Neural progenitor cell (in vitro differentiated cells): ENCODE measurements at regions not wholly inside any gene's neighbourhood (a gene's known extent, or its start where the extent isn't known, plus 50 kb on each side); places are given as distances from the start of the nearest gene placed in this dataset.

Experiments
- DNase-seq: peaks from one replicate; pipeline ENCODE4 v3.0.0-alpha.2; 2016; ENCODE audit warnings: low spot score
- H2AFZ ChIP-seq: fragments of 200-600 bp; sonication (generic); replicated peaks from 2 replicates; pipeline ENCODE4 v1.6.1; 2016; ENCODE audit warnings: antibody characterized with exemption
- H3F3A ChIP-seq: fragments of 200-600 bp; sonication (generic); 2 replicates; pipeline ENCODE4 v1.6.1; 2016; ENCODE audit warnings: antibody characterized with exemption, low read depth
- H3K27ac ChIP-seq: fragments of 200-600 bp; sonication (generic); 2 replicates; pipeline ENCODE4 v1.5.1; 2016; ENCODE audit warnings: mild to moderate bottlenecking
- H3K27me3 ChIP-seq: fragments of 200-600 bp; sonication (generic); 2 replicates; pipeline ENCODE4 v1.6.1; 2016; ENCODE audit warnings: mild to moderate bottlenecking, moderate library complexity
- H3K36me3 ChIP-seq: fragments of 200-600 bp; sonication (generic); 2 replicates; pipeline ENCODE4 v1.5.1; 2016
- H3K4me1 ChIP-seq: fragments of 200-600 bp; sonication (generic); 2 replicates; pipeline ENCODE4 v1.6.1; 2016; ENCODE audit warnings: mixed run types
- H3K4me2 ChIP-seq: fragments of 200-600 bp; sonication (generic); 2 replicates; pipeline ENCODE4 v1.6.1; 2016
- H3K4me3 ChIP-seq: fragments of 200-600 bp; sonication (generic); 2 replicates; pipeline ENCODE4 v1.5.1; 2016
- H3K79me2 ChIP-seq: fragments of 200-600 bp; sonication (generic); 2 replicates; pipeline ENCODE4 v1.6.1; 2016; ENCODE audit warnings: low read depth
- H3K9ac ChIP-seq: fragments of 200-600 bp; sonication (generic); 2 replicates; pipeline ENCODE4 v1.6.1; 2016
- H3K9me3 ChIP-seq: fragments of 200-600 bp; sonication (generic); 2 replicates; pipeline ENCODE4 v1.5.1; 2016; ENCODE audit warnings: low read depth
- H4K20me1 ChIP-seq: fragments of 200-600 bp; sonication (generic); 2 replicates; pipeline ENCODE4 v1.6.1; 2016; ENCODE audit warnings: low read depth
- H3K27ac Mint-ChIP-seq: 3 replicates; pipeline ENCODE4 v1.8.0; 2021; ENCODE audit warnings: mixed read lengths
- H3K27me3 Mint-ChIP-seq: 2 replicates; pipeline ENCODE4 v1.8.0; 2022; ENCODE audit warnings: low read depth, mild to moderate bottlenecking, inconsistent platforms, moderate library complexity, mixed read lengths; ENCODE audit not compliant: insufficient read depth
- H3K36me3 Mint-ChIP-seq: 3 replicates; pipeline ENCODE4 v1.8.0; 2021; ENCODE audit warnings: mixed read lengths
- H3K4me1 Mint-ChIP-seq: 3 replicates; pipeline ENCODE4 v1.8.0; 2021; ENCODE audit warnings: mixed read lengths
- H3K4me3 Mint-ChIP-seq: 3 replicates; pipeline ENCODE4 v1.8.0; 2021; ENCODE audit warnings: mild to moderate bottlenecking, moderate library complexity, mixed read lengths
- H3K9me3 Mint-ChIP-seq: 3 replicates; pipeline ENCODE4 v1.8.0; 2020; ENCODE audit warnings: mixed read lengths
- CTCF ChIP-seq: fragments of 200-600 bp; sonication (generic); IDR thresholded peaks from 2 replicates; pipeline ENCODE4 v1.5.1; 2017; ENCODE audit warnings: antibody characterized with exemption, mild to moderate bottlenecking
- EZH2 ChIP-seq: fragments of 200-600 bp; sonication (generic); IDR thresholded peaks from 2 replicates; pipeline ENCODE4 v1.6.1; 2017; ENCODE audit warnings: antibody characterized with exemption, mild to moderate bottlenecking, moderate library complexity
- EZH2phosphoT487 ChIP-seq: fragments of 200-600 bp; sonication (generic); IDR thresholded peaks from 2 replicates; pipeline ENCODE4 v1.6.1; 2017; ENCODE audit warnings: antibody characterized with exemption

- no peak for DNase-seq
- Histone ChIP-seq H3K4me3 (no peak overlapping the region), H3K4me1 (no peaks in the 10 kb centered on the region), H3K9me3 (no peaks in the 10 kb centered on the region), H3K27ac (no peak overlapping the region), H3K79me2 (no peaks in the 10 kb centered on the region), H4K20me1 (no peaks in the 10 kb centered on the region), H3K9ac (no peak overlapping the region), H3K36me3 (no peaks in the 10 kb centered on the region), H2AFZ (no peak overlapping the region), H3K4me2 (no peak overlapping the region), H3F3A (no peaks in the 10 kb centered on the region), H3K27me3 (no peaks in the 10 kb centered on the region)
- H3K27ac Mint-ChIP-seq = no peak overlapping the region
- TF ChIP-seq EZH2phosphoT487 (no peak), EZH2 (no peak), CTCF (no peak)
- no peaks in the 10 kb centered on the region for H3K9me3 Mint-ChIP-seq
- H3K36me3 Mint-ChIP-seq = no peaks in the 10 kb centered on the region
- no peak overlapping the region for H3K4me3 Mint-ChIP-seq
- H3K27me3 Mint-ChIP-seq = peaks cover 3% of the 10 kb centered on the region
- H3K4me1 Mint-ChIP-seq = no peaks in the 10 kb centered on the region
Measured at GRCh38 chr16:76771216-76771615, 419.8 kb upstream of the MON1B start.

GRCh38 chr16:76777721-76778465 is 413.1 kb upstream of the MON1B start:
- Histone ChIP-seq H3K4me3 (no peak overlapping the region), H3K27me3 (no peaks in the 10 kb centered on the region), H3K27ac (no peak overlapping the region), H4K20me1 (no peaks in the 10 kb centered on the region), H3K9me3 (no peaks in the 10 kb centered on the region), H3K36me3 (no peaks in the 10 kb centered on the region), H2AFZ (no peak overlapping the region), H3K4me1 (no peaks in the 10 kb centered on the region), H3F3A (no peaks in the 10 kb centered on the region), H3K79me2 (no peaks in the 10 kb centered on the region), H3K4me2 (no peak overlapping the region), H3K9ac (no peak overlapping the region)
- no peaks in the 10 kb centered on the region for H3K9me3 Mint-ChIP-seq
- H3K4me3 Mint-ChIP-seq = no peak overlapping the region
- no peaks in the 10 kb centered on the region for H3K36me3 Mint-ChIP-seq
- TF ChIP-seq EZH2phosphoT487 (no peak), CTCF (no peak), EZH2 (no peak)
- no peaks in the 10 kb centered on the region for H3K4me1 Mint-ChIP-seq
- H3K27ac Mint-ChIP-seq = no peak overlapping the region
- H3K27me3 Mint-ChIP-seq = no peaks in the 10 kb centered on the region
- no peak for DNase-seq

- no peaks in the 10 kb centered on the region for H3K4me1 ChIP-seq
- no peak overlapping the region for H2AFZ ChIP-seq
- TF ChIP-seq EZH2phosphoT487 (no peak), EZH2 (no peak), CTCF (no peak)
- H3K4me3 Mint-ChIP-seq = no peak overlapping the region
- no peak for DNase-seq
- no peaks in the 10 kb centered on the region for H3K9me3 Mint-ChIP-seq
- H3F3A ChIP-seq = no peaks in the 10 kb centered on the region
- H3K27me3 Mint-ChIP-seq = no peaks in the 10 kb centered on the region
- H3K4me3 ChIP-seq = no peak overlapping the region
- H3K9ac ChIP-seq = no peak overlapping the region
- no peaks in the 10 kb centered on the region for H3K27me3 ChIP-seq
- no peaks in the 10 kb centered on the region for H3K36me3 Mint-ChIP-seq
- no peaks in the 10 kb centered on the region for H4K20me1 ChIP-seq
- H3K36me3 ChIP-seq = no peaks in the 10 kb centered on the region
- H3K9me3 ChIP-seq = no peaks in the 10 kb centered on the region
- no peak overlapping the region for H3K27ac ChIP-seq
- no peak overlapping the region for H3K4me2 ChIP-seq
- H3K79me2 ChIP-seq = no peaks in the 10 kb centered on the region
- no peaks in the 10 kb centered on the region for H3K4me1 Mint-ChIP-seq
- no peak overlapping the region for H3K27ac Mint-ChIP-seq
Measured at GRCh38 chr16:76780556-76780955, 410.4 kb upstream of the MON1B start.
